GM19455 (cell line): ENCODE measurements at regions not wholly inside any gene's neighbourhood (a gene's known extent, or its start where the extent isn't known, plus 50 kb on each side); places are given as distances from the start of the nearest gene placed in this dataset.
"Not testable (repeated sequence)": the region's sequence is repeated elsewhere in the genome, so short reads cannot be mapped to it uniquely, and the experiment has no call there.

Source experiments
- ATAC-seq: cut with Tn5 transposase; IDR thresholded peaks from one replicate; pipeline ENCODE4 v1.9.1; 2021; ENCODE audit not compliant: unreplicated experiment

DNA sequence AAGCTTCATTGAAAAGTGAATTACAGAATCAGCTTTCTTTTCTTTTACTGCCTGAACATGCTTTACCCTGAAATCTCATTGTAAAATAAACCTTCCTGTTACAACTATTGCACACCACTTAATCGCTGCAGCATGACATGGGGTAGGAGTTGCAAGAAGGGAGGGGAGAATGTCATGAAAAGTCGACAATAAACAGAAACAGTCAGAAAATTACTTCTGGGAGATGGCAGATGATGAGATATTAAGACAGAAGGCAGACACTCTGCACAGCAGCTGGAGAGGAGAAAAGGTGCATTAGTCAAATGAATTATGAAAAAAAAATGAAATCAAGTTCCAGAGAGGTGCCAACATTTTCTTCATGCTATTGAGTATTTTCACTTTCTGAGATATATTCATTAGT is 287.7 kb downstream of the PCDH7 start:
- no peak for ATAC-seq

DNA sequence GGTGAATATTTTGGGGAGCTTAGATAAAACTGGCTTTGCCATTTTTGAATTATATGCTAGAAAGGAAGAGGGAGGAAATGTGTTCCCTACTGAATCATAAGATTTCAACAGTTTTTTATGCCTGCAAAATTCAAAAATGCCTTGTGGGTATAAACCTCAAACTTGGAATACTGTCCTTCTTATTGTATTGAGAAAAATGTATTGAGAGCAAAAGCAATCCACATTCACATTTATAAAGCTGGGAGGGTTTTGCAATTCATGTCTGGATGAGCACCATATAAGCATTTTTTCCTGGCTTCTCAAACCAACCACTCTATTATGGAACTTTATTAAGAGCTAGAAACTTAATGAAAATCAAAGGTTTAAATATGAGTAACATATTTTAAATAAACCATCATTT is 289.8 kb downstream of the PCDH7 start:
- no peak for ATAC-seq

DNA sequence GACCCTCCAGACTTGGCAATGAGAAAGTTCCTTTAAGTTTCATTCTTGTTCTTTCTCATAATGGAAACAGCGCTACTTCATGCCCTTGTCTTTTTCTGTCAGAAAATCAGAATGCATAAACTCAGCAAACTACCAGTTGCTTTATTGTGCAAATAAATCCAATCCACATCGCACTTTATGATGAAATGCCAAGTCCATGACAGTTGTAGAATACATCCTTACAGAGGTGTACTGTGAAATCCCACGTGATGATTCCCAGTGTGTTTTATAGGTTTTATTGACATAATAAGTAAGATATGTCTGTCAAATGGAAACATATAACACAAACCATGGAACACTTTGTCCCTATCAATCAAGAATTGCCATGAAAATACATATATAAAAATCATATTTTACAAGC is 295.0 kb downstream of the PCDH7 start:
- ATAC-seq: no peak

DNA sequence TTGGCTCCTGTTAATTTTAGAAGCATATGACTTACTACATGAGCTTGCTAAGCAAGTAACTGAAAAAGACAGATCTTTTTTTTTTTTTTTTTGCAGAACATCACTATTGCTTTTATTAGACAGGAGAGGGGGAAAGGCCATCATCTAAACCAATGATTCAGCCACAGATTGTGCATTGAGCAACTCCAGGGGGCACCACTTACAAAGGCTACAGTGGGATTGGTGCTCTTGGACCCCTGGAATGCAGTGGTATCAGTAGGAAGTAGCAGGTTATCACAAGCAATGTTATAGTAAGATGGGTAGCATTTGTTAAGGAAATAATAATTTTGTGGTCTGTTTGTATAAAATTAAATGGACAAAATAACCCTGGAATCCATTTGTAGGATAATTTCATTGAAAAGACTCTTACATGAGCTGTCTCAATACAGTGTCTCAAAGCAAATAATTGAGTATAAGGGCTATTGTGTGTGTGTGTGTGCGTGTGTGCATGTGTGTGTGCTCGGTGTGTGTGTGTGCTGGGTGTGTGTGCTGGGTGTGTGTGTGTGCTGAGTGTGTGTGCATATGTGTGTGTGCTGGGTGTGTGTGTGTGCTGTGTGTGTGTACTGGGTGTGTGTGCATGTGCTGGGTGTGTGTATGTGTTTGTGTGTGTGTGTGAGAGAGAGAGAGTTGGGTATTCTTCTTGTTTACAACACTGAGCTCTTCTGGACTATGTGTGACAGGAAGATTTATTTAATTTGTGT is 296.3 kb downstream of the PCDH7 start:
- ATAC-seq: no peak

DNA sequence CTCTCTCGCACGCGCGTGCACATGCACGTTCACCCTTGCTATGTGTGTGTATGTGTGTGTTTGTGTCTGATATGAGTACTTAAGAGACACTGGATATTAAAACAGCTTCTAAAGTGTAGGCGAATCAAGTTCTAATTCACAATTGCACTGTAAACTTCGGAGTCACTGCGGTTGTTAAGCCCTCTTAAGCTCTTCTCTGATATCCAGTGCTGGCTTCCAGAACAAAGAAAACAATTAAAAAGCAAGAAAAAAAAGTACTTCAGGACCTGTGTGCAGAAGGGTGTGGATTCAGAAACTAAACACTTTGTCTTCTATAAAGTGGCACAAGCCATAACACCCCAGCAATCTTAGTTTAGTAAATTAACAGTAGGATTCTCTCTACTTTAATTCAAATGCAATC is 300.2 kb downstream of the PCDH7 start:
- no peak for ATAC-seq

DNA sequence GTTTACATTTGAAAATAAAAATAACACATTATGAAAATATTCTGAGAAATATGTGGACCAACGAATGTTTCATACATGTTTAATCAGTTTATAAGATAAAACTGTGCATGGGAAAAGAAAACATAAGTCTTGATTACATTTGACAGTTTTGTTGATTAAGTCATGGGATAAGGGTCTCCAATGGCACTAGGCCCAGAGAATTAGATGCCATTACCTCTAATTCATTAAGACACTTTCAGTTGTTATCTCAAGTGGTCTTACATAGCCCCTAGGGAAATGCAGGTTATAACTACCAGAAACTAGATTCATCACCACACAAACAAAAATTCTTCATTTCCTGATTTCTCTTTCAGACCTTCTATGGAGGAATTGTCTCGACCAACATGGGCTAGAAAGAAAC is 300.8 kb downstream of the PCDH7 start:
- ATAC-seq: no peak

DNA sequence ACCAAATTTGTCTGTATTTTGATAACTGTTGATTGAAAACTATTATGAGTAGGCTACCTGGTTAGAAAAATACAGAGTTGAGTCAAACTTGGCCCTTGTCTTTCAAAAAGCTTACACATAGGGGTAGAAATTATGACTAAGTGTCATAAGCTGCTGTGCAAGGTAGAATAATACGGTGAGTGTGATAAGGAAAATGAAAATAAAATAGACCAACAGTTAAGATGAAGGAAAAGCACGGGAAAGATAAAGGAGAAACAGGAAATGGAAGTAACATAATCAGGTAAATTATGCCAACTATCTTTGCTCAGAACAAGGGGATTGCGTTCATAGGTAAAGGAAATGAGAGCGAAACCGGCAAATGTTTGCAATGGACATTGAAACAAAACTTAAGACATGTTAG is 302.5 kb downstream of the PCDH7 start:
- ATAC-seq: no peak

DNA sequence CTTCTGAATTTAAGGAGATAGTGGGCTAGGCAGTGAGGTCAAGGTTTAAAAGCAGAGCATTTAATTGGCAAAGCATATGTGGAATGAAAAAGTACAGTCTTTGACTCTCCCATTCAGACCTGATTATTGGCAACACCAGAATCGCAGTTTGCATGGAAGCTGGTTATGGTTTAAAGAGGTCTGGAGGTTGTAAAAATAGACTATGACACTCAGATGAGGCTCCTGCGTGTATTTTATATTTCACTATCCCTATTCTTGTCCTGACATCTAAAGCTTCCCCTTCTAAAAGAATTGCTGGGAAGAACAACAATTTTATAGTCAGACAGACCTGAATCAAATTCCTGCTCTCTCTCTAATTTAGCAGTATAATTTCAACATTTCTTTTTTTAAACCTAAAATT is 302.9 kb downstream of the PCDH7 start:
- ATAC-seq: no peak

DNA sequence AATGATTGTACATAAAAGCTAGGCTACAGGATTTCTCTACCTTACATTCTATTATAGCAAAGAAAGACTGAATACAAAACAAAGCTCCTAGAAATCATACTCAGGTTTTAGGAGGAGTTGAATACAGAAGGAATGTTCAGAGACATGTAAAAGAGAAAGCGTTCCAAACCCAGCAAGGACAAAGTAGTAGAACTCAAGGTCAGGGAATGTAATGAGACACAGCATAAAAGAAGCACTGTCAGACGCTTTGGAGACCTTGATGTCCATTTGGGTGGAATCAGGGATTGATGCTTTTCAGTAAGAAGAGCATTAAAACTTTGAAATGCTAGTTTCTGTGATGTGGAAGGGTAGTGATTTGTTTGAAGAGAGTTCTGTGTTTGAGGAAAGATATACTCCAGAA is 303.6 kb downstream of the PCDH7 start:
- no peak for ATAC-seq

DNA sequence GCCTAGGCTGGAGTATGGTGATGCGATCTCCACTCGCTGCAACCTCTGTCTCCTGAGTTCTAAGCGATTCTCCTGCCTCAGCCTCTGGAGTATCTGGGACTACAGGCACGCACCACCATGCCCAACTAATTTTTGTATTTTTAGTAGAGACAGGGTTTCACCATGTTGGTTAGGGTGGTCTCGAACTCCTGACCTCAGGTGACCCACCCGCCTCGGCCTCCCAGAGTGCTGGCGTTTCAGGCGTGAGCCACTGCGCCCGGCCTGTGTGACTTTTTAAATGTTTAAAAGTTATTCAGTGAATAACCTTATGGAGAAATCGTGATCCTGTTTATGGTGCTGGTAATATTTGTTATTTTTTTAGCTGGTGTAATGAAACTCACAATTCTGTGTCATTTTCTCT is 304.6 kb downstream of the PCDH7 start:
- not testable (repeated sequence) for ATAC-seq

DNA sequence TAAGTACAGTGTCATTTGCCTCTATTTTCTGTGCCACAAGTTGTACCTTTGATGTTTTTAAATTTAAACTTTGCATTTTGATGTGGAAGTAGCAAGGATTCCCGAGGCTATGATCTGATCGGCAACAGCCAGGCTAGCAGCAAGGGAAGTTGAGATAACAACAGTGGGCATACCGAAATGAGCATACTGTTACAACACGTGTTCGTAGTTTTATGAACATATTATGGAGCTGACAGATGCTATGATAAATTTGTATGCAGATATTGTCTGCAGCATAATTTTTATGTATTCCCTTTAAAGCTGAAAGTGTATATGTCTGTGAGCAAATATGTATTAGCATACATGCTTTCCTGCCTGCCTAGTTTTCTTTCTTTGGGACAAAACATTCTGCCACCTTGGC is 306.1 kb downstream of the PCDH7 start:
- ATAC-seq: no peak

DNA sequence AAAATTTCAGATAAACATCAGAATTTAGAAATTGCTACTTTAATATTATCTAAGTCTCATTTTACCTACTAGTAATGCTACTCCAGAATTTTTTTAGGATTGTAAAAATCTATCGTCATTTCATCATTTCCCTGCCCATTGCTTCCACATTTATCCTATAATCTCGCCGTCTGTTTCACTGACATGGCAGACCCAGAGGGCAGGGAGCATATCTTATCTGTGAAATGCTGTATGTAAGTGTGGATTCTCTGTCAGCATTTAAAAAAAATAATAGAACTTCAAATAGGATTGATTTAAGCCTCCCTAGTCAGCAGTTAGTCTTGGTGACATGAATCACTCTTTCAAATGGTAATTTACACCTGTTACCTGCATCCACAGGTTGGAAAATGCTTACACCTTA is 314.4 kb downstream of the PCDH7 start:
- no peak for ATAC-seq

DNA sequence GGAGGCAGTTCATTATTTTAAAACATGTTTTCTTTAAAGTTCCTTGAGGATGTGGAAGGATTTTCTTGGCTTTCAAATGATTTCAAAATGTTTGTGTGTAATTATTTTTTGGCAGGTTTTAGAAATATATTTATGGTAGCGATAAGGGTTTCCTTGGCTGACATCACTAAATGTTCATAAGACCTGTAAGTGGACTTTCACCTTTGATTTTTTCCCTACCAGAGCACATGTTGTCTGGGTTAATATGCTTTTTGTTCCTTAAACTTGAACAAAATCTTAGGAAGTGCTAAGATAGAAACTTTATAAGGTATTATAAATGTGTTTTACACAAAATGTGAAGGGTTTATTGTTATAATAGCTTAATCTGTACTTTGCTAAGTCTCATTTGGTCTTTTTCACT is 315.6 kb downstream of the PCDH7 start:
- no peak for ATAC-seq

DNA sequence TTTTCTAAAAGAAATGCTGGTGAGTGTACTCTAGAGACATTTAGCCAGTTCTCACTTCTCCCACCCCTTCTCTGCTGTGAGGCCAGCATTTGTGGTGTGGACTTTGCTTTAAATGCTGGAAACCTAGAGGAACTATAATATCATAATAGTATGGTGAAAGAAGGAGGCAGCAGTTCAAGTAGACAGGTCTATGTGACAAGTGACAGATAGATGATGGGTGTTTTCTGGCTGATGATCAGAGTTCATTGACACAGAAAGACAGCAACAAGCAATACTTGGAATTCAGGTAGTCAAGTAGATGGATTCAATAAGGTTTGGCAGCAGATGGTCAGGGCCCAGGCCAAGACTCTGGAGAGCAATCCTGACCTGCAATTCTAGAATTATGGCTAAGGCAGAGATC is 317.5 kb downstream of the PCDH7 start:
- no peak for ATAC-seq

DNA sequence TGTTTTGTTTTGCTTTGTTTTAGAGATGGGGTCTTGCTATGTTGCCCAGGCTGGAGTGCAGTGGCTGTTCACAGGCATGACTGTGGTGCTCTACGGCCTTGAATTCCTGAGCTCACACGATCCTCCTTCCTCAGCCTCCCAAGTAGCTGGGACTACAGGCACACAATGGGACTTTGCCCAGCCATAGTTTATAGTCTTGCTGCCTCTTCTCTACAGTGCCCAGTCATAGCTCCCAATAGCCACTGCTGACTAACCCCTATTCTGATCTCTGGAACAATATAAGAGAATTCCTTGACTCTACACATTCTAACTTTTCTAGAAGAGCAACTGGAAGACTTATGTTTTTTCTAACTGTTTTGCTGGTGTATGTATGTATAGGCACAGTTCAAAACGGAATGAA is 319.2 kb downstream of the PCDH7 start:
- no peak for ATAC-seq

DNA sequence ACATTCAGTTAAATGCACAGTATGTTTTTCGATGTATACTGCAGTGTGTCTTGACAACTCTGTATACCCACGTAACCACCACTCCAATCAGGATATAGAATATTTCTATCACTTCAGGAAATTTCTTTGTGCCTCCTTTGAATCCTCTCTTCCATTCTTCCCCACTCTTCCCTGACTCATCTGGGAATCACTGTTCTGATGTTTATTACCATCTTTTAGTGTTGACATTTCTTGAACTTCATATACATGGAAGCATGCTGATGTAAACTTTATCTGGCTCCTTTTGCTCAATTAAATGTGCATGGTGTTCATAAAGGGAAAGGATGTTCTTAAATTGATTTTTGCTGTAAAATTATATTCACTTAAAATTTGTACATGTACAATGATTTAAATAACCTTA is 319.9 kb downstream of the PCDH7 start:
- ATAC-seq: no peak

DNA sequence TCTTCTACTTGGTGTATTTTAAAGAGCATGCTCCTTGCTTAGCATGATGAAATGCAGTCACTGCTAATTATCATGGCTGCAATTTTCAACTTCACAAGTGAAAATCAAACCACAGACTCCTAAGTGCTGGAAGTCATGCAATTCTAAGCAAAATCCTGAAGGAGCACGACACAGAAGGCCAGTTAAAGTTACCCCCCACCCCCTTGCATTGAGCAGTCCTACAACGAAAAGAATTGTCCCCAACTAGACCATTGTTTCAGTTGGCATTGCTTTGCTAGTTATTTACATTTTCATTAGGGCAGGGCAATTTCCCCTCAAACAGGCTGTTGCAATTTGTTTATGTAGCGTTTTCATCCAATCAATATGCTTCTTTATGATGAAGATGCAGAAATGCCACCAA is 321.2 kb downstream of the PCDH7 start:
- ATAC-seq: no peak

DNA sequence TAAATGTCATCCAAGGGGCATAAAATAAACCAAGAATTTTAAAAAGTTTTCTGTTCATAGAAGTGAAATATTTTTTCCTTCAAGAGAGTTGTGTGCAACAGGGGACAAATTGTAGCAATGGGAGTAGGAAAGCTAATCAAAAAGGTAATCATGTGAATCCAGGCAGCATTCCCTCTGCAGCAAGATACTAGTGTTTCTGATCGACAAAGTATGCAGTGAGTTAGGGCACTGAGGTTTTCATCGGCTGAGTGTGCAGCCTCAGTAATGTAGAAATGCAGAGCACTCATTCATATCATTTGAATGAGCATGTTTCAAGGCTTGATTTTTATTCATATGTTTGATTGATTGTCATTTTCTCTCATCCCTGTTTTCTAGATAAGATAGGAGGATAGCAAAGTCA is 321.7 kb downstream of the PCDH7 start:
- ATAC-seq: no peak

DNA sequence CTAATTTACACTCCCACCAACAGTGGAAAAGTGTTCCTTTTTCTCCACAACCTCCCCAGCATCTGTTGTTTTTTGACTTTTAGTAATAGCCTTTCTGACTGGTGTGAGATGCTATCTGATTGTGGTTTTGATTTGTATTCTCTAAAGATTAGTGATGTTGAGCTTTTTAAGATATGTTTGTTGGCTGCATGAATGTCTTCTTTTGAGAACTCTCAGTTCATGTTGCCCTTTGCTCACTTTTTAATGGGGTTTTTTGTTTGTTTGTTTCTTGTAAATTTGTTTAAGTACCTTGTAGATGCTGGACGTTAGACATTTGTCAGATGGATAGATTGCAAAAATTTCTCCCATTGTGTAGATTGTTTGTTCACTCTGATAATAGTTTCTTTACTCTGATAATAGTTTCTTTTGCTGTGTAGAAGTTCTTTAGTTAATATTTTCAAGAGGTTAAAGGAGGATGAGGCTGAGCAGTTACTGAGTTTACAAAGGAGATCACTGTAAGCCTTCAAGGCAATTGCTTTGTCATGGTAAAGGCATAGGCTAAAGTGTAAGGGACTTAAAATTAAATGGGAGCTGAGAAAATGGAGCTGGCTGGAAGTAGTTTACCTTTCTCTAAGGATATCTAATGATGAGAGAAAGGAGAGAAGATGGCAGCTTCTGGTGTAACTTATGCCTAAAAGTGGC is 323.4 kb downstream of the PCDH7 start:
- no peak for ATAC-seq

DNA sequence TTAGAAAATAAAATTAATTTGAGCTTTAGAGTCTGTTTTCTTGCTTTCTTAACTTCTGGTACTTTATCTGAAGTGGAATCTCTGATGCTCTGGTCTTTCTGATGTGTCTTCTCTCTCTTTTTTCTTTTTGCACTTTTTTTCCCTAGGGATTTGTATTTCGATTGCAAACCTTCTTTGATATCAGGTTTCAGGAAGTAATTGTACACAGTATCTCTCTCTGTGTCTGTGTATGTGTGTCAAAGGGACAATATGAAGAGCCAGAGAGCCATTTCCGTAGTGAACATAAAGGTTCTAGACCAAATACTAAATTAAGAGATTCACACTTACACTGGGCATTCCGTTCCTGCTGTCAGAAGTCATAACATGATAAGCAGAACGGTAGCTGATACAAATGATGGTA is 325.0 kb downstream of the PCDH7 start:
- ATAC-seq: no peak

DNA sequence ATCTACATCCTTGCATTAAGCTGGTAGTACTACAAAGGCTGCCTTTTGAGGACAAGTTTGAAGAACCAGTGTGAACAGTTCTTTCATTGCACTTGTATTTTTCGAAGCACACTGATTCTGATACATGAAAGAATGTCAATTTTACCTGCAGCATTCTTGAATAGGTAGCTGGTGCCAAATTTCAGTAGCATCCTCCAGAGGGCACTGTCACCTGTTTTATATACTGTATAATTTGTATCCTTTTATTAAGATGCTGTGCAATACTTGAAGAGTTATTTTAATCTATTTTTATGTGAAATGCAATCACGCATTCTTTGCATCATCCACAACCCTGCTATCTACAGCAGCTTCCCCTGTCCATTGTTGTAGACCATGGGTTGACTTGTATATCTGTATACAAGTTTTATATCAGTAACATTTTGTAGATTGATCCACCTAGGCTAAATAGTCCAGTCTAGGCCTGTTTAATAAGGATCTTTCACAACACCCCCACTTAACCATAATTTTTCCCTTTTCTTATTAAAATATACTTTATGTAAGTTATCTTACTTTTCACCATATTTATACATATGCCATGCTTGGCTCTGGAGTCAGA is 325.7 kb downstream of the PCDH7 start:
- no peak for ATAC-seq

DNA sequence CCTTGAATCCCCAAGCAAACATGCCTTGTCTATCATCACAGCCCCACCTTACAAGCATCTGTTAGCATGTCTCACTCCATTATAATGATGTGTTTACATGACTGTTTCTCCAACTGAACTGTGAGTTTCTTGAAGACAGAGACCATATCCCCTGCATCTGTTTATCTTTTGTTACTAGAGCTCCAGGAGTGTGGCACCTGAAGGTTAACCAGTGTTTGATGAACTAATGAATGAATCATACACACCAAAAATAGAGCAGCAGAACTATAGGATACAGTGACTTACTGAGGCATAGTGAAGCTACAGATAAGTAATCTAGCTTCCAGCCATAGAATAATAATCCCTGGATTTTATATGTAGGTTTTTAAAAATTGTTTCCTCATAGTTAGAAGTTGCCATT is 331.0 kb downstream of the PCDH7 start:
- no peak for ATAC-seq

DNA sequence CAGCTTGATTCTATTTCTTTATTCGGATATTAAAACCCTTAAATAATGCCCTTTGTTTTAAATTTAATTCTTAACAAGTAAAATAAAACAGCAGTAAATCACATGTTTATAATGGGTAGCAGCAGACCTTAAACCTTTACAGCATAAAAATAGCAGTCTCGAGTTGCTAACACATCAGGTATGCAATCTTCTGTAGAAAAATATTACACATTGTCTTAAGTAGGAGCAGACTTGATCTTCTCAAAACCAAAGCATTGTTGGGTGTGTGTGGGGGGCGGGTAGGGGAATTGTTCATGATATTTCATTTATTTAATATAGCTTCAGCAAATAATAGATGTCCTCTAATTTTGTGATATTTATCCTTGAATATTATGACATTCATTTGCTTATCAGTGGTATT is 331.4 kb downstream of the PCDH7 start:
- no peak for ATAC-seq
